Coronary artery (tissue), 2 donors: ENCODE measurements at regions not wholly inside any gene's neighbourhood (a gene's known extent, or its start where the extent isn't known, plus 50 kb on each side); places are given as distances from the start of the nearest gene placed in this dataset.

Experiments
- DNase-seq: peaks from one replicate; pipeline ENCODE4 v3.0.0-alpha.2; 2017; ENCODE audit warnings: low spot score
- H3K27ac ChIP-seq, 2 donors: fragments of 200-600 bp; sonication (generic); one replicate each; pipeline ENCODE4 v1.5.1; 2016 to 2019
- H3K4me3 ChIP-seq: fragments of 200-600 bp; sonication (generic); 2 replicates; pipeline ENCODE4 v1.5.1; 2016; ENCODE audit warnings: mild to moderate bottlenecking, moderate library complexity
- TF ChIP-seq, protein P1 (sequence below): fragments of 200-600 bp; sonication (generic); IDR thresholded peaks from one replicate; pipeline ENCODE4 v1.5.1; 2019; ENCODE audit warnings: antibody characterized with exemption

DNA sequence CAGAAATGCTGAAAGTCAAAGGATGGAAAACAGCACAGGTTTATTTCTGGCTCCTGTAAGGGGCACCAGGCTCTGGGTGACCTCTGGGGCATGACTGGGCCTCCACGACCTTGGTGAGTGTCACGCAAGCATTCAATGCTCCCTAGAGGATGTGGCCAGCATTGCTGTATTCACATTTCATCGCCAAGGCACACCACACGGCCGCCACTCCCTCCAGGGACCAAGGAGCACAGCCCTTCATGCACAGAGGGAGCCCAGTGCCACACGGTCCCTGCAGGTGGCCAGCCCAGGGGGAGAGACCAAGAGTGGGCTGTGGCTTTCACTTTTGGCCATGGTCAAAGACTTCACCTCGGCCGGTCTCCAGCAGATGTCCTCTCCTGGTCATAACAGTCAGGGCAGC lies 137.4 kb upstream of the TNRC6C start:
- H3K4me3 ChIP-seq, result no peak overlapping the region
- TF ChIP-seq, protein P1, sequence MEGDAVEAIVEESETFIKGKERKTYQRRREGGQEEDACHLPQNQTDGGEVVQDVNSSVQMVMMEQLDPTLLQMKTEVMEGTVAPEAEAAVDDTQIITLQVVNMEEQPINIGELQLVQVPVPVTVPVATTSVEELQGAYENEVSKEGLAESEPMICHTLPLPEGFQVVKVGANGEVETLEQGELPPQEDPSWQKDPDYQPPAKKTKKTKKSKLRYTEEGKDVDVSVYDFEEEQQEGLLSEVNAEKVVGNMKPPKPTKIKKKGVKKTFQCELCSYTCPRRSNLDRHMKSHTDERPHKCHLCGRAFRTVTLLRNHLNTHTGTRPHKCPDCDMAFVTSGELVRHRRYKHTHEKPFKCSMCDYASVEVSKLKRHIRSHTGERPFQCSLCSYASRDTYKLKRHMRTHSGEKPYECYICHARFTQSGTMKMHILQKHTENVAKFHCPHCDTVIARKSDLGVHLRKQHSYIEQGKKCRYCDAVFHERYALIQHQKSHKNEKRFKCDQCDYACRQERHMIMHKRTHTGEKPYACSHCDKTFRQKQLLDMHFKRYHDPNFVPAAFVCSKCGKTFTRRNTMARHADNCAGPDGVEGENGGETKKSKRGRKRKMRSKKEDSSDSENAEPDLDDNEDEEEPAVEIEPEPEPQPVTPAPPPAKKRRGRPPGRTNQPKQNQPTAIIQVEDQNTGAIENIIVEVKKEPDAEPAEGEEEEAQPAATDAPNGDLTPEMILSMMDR, result no peak
- DNase-seq, result no peak
- H3K27ac ChIP-seq, result no peak overlapping the region

DNA sequence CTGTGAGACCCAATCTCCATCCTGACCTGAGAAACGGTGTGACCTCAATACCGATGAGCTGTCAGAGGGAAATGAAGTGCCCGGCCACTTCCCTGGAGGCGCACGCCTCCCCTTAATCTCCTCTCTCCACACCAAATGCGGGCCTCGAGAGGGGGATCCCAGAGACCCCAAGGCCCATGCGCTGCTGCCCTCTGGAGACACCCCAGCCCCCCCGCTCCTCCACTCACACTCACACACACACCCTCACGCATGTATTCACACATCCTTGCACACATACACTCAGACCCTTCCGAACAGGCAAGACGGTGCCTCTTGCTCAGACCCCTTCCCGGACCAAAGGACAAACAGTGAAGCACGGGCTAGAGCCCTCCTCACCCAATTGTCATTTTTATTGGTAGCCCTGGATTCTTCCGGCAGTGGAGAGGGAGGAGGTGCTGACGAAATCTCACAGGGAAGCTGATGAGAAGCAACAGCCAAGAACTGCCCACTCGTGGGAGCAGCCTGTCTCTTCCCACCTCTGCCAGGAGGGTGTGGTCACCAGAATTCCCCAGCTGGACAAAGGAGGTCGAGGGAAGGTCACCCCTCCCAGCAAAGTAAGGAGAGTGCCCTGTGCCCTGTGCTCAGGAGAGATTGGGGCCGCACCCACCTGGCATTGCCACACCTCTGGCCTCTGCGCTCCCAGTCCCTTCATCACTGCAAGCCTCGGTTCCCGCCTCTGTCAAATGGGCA lies 136.0 kb upstream of the TNRC6C start:
- Histone ChIP-seq H3K4me3 (no peak overlapping the region), H3K27ac (peak overlapping the region; percentile 32 to 65)
- no peak for DNase-seq
- TF ChIP-seq, protein P1, result no peak

DNA sequence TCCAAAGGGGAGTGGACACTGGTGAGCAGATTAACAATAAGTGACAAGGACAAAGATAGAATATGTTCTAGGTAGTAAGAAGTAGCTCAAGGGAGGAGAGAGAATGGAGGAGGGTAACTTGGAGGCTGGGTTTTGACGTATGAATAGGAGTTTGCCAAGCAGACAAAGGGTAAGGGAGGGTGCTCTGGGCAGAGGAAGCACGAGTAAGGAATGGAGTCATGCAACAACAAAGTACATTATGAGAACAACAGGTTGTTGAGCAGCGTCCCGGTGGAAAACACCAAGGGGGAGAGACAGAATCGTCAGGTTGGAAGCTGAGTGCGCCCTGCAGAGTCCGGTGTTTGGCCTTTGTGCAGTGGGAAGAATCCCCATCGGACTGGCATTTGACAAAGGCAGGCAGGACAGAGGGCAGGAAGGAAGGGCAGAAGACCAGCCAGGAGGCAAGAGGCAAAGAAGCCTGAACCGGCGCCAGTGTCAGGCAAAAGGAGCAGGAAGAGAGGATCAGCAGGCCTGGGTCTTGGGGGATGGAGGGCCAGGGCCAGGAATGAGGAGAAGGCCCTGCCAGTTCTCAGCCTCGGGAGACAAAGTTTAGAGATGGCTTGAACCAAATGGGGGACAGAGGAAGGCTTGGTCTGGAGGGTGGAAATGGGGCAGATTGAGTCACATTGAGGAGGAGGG lies 134.3 kb upstream of the TNRC6C start:
- no peak overlapping the region for H3K4me3 ChIP-seq
- H3K27ac ChIP-seq, result no peak overlapping the region
- DNase-seq, result no peak
- TF ChIP-seq, protein P1, result no peak

DNA sequence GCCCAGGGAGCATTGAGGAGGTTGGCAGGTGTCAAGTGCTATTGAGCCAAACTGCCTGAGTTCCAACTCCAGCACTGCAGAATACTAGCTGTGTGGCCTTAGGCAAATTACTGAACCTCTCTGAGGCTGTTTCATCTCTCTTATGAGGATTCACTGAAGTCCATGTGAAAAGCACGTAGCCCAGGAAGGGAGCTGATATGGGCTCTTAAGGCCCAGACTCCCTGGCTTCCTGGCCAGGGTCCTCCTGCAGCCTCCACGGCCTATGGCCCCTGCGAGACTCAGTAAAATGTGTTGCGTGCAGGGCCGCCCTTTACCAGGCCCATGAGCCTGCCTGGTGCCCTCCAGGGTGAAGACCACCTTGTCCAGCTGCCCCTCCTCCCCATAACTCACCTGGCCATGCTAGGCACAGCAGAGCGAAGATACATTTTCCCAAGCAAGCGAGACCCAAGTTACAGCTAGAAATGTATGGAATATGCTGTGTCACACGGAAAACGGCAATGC lies 133.7 kb upstream of the TNRC6C start:
- H3K27ac ChIP-seq, result no peak overlapping the region
- no peak overlapping the region for H3K4me3 ChIP-seq
- no peak for DNase-seq
- TF ChIP-seq, protein P1, result no peak

DNA sequence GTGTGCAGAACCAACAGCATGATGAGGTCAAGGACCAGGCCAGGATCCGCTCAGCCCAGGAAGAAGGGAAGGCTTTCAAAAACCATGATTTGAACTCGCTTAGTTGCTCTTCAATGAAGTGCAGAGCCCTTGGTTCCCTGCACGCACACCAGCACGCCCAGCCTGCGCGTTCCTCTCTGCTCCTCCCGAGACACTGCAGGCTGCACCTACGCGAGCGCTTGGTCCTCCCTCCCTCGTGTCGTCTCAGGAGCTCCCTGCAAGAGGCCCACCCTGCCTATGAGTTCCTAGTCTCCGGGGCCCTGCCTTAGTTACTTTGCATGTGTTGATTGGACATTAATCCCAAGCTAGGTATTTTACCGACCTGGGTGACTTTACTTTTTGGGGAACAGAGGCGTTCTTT lies 132.9 kb upstream of the TNRC6C start:
- no peak overlapping the region for H3K27ac ChIP-seq
- TF ChIP-seq, protein P1, result no peak
- no peak for DNase-seq
- no peak overlapping the region for H3K4me3 ChIP-seq

DNA sequence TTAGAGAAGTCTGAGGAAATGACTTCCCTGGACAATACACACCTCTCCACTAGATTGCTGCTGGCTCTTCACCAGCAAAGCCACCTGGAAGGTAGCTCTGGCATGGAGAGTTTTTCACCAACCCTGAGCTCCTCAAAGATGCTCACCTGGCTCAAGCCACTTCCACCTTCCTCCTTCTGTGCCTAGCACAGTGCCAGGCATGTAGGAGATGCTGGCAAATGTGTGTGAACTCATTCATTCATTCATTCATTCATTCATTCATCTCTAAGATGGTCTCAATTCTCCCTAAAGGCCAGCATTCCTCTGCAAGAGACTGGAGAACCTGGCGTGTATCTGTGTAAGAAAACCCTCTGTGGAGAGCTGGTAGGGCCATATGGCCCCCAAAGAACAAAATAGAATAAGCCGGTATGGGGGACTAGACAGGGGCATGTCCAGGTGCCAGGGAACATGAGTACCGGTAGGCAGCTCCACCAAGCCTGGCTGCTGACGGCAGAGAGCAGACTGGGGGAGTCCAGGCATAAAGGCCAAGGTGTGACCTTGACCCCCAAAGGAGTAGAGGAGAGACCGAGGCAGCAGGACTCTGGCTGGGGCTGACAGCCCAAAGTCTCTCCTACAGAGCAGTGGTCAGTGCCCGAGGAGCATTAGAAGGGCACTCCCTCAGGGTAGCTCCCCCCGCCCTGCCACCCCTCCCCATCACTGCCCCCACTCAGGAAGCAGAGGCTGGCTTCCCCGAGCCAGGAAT lies 132.2 kb upstream of the TNRC6C start:
- H3K27ac ChIP-seq, result no peak overlapping the region
- DNase-seq, result no peak
- H3K4me3 ChIP-seq, result no peak overlapping the region
- TF ChIP-seq, protein P1, result no peak
